Ammon's horn (tissue), 1 donor: ENCODE measurements at regions not wholly inside any gene's neighbourhood (a gene's known extent, or its start where the extent isn't known, plus 50 kb on each side); places are given as distances from the start of the nearest gene placed in this dataset.

Source experiments
- DNase-seq: peaks from one replicate; pipeline ENCODE4 v3.0.0-alpha.2; 2016; ENCODE audit warnings: low spot score

GRCh38 chr2:15780234-15780633, 160.1 kb upstream of the MYCN start:
- DNase-seq, result no peak

- DNase-seq, result no peak
Observed at GRCh38 chr2:15780912-15781574, 159.3 kb upstream of the MYCN start.

- DNase-seq, result peak; percentile 28
Observed at GRCh38 chr2:15782009-15782751, 158.2 kb upstream of the MYCN start.

GRCh38 chr2:15782769-15783294, 157.5 kb upstream of the MYCN start:
- no peak for DNase-seq

- no peak for DNase-seq
Observed at GRCh38 chr2:15783489-15783888, 156.9 kb upstream of the MYCN start.

- DNase-seq, result no peak
Observed at GRCh38 chr2:15784106-15784885, 156.1 kb upstream of the MYCN start.

GRCh38 chr2:15784886-15785801, 155.2 kb upstream of the MYCN start:
- no peak for DNase-seq

- no peak for DNase-seq
Observed at GRCh38 chr2:15786003-15786654, 154.2 kb upstream of the MYCN start.

- DNase-seq, result no peak
Observed at GRCh38 chr2:15786901-15787300, 153.4 kb upstream of the MYCN start.

GRCh38 chr2:15787535-15788454, 152.6 kb upstream of the MYCN start:
- no peak for DNase-seq

GRCh38 chr2:15788455-15788829, 151.9 kb upstream of the MYCN start:
- no peak for DNase-seq

- no peak for DNase-seq
Observed at GRCh38 chr2:15788830-15789229, 151.5 kb upstream of the MYCN start.

GRCh38 chr2:15789381-15790062, 150.8 kb upstream of the MYCN start:
- no peak for DNase-seq

GRCh38 chr2:15790326-15790725, 150.0 kb upstream of the MYCN start:
- DNase-seq, result no peak

- DNase-seq, result no peak
Observed at GRCh38 chr2:15790838-15791237, 149.5 kb upstream of the MYCN start.

GRCh38 chr2:15791294-15791693, 149.1 kb upstream of the MYCN start:
- DNase-seq, result no peak

GRCh38 chr2:15792331-15792730, 148.0 kb upstream of the MYCN start:
- no peak for DNase-seq

GRCh38 chr2:15793078-15793913, 147.1 kb upstream of the MYCN start:
- DNase-seq, result no peak

GRCh38 chr2:15793978-15794377, 146.4 kb upstream of the MYCN start:
- DNase-seq, result no peak
